GM23338 (cell line): ENCODE measurements at regions not wholly inside any gene's neighbourhood (a gene's known extent, or its start where the extent isn't known, plus 50 kb on each side); places are given as distances from the start of the nearest gene placed in this dataset.

Experiments used
- CREB1 ChIP-seq: fragments of 250-450 bp; sonication (Bioruptor Pico); IDR thresholded peaks from 2 replicates; pipeline ENCODE4 v1.5.0; 2020; ENCODE audit warnings: low read depth, mild to moderate bottlenecking, moderate library complexity
- EZH2 ChIP-seq: fragments of 200-600 bp; sonication (generic); IDR thresholded peaks from one replicate; pipeline ENCODE4 v1.8.0; 2017; ENCODE audit warnings: antibody characterized with exemption, mild to moderate bottlenecking, low read depth; ENCODE audit not compliant: unreplicated experiment
- EZH2phosphoT487 ChIP-seq: fragments of 200-600 bp; sonication (generic); IDR thresholded peaks from one replicate; pipeline ENCODE4 v1.8.1; 2018; ENCODE audit warnings: antibody characterized with exemption; ENCODE audit not compliant: unreplicated experiment
- NANOG ChIP-seq: IDR thresholded peaks from 2 replicates; pipeline ENCODE4 v1.6.1; 2016; ENCODE audit warnings: antibody characterized with exemption, borderline replicate concordance
- REST ChIP-seq: IDR thresholded peaks from one replicate; pipeline ENCODE4 v1.6.1; 2018; ENCODE audit warnings: antibody characterized with exemption; ENCODE audit not compliant: unreplicated experiment
- ZNF114 ChIP-seq: fragments of 250-450 bp; sonication (Bioruptor Pico); IDR thresholded peaks from 2 replicates; pipeline ENCODE4 v1.5.0; 2020; ENCODE audit warnings: mild to moderate bottlenecking, moderate library complexity
- ZNF462 ChIP-seq: fragments of 250-450 bp; sonication (Bioruptor Pico); IDR thresholded peaks from 2 replicates; pipeline ENCODE4 v1.5.0; 2020; ENCODE audit warnings: mild to moderate bottlenecking, moderate library complexity

- no peak for TF ChIP-seq ZNF462 (CRISPR knock-in tag)
- TF ChIP-seq ZNF114 (CRISPR knock-in tag) = no peak
- TF ChIP-seq NANOG = no peak
- TF ChIP-seq REST = no peak
- TF ChIP-seq EZH2 = no peak
- no peak for TF ChIP-seq CREB1 (CRISPR knock-in tag)
- no peak for TF ChIP-seq EZH2phosphoT487
Measured at GRCh38 chr15:31932576-31932975, 97.7 kb upstream of the CHRNA7 start (continued).
